LNCAP (cell line): ENCODE measurements at regions not wholly inside any gene's neighbourhood (a gene's known extent, or its start where the extent isn't known, plus 50 kb on each side); places are given as distances from the start of the nearest gene placed in this dataset.

Source experiments
- TF ChIP-seq, protein P1 (sequence below): fragments of 450-650 bp; IDR thresholded peaks from 2 replicates; pipeline ENCODE4 v1.5.1; 2017; ENCODE audit warnings: mild to moderate bottlenecking

- TF ChIP-seq, protein P1, sequence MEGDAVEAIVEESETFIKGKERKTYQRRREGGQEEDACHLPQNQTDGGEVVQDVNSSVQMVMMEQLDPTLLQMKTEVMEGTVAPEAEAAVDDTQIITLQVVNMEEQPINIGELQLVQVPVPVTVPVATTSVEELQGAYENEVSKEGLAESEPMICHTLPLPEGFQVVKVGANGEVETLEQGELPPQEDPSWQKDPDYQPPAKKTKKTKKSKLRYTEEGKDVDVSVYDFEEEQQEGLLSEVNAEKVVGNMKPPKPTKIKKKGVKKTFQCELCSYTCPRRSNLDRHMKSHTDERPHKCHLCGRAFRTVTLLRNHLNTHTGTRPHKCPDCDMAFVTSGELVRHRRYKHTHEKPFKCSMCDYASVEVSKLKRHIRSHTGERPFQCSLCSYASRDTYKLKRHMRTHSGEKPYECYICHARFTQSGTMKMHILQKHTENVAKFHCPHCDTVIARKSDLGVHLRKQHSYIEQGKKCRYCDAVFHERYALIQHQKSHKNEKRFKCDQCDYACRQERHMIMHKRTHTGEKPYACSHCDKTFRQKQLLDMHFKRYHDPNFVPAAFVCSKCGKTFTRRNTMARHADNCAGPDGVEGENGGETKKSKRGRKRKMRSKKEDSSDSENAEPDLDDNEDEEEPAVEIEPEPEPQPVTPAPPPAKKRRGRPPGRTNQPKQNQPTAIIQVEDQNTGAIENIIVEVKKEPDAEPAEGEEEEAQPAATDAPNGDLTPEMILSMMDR: no peak
Measured at GRCh38 chr13:106650690-106651205, 82.8 kb upstream of the ARGLU1 start.

GRCh38 chr13:106649495-106649894, 81.6 kb upstream of the ARGLU1 start:
- TF ChIP-seq, protein P1: no peak

- TF ChIP-seq, protein P1: no peak
Measured at GRCh38 chr13:106640515-106640914, 72.6 kb upstream of the ARGLU1 start.

DNA sequence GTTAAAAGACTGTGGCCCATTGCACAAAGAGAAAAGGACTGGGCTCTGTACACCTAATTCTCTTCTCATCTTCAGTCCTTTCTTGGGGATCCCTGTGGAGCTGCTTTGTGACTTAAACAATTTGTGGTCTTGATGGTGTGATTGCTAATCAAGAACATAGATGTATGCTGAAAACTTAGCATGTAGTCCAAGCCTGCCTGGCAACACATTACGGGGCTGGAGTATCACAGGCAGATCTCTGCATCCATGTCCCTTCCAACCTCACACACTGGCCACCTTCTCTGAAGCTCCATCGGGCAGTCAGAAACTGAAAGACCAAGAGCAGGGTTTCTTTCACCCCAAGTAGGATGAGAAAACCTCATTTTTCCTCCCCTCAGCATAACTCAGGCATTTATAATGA, 69.6 kb upstream of the ARGLU1 start:
- TF ChIP-seq, protein P1: no peak

- TF ChIP-seq, protein P1: no peak
Measured at GRCh38 chr13:106636492-106636891, 68.6 kb upstream of the ARGLU1 start.

DNA sequence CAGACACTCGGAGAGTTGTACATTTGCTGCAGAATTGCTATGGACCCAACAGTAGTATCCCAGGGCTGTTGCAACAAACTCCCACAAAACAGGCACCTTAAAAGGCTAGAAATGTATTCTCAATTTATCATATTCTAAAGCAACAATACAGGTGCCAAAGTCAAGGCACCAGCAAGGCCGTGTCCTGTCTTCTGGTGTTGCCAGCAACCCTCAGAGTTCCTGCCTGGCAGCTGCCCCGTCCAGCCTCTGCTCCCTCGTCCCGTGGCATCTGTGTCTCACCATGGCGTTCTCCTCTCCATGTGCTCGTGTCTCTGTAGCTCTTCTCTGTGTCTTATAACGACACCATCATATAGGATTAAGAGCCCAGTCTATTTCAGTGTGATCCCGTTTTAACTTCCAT, 67.7 kb upstream of the ARGLU1 start:
- TF ChIP-seq, protein P1: no peak

DNA sequence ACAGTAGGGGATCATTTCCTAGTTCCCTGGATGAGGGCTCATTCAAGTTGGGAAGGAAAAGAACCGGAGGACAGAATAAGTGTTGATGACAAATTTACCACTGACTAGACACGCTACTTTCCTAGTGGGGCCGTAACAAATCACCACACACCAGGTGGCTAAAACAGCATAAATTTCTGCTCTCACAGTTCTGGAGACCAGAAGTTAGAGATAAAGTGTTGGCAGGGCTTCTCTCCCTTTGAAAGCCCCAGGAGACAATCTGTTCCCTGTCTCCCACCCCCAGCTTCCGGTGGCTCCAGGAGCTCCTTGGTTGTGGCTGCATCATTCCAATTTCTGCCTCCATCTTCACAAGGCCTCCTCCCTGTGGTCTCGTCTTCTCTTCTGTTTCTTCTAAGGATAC, 65.4 kb upstream of the ARGLU1 start:
- TF ChIP-seq, protein P1: no peak

DNA sequence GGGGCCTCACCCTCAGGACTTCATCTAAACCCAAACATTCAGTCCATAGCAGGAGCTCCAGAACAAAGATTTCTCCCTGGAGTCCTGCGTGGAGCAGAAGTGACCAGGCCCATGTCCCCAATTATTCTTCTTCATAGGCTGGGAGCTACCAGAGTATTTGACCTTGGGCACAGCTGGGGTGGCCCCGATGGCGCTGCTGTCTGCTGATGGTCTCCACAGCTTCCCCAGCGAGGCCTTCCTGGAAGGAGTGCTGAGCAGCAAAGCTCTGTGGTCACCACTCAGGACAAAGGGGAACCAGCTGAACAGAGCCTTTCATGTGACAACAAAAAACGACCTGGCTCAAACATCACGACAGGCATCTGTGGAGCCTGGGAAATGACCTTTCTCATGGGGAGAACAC, 62.7 kb upstream of the ARGLU1 start:
- TF ChIP-seq, protein P1: no peak
